ENCODE measurements at regions not wholly inside any gene's neighbourhood (a gene's known extent, or its start where the extent isn't known, plus 50 kb on each side); places are given as distances from the start of the nearest gene placed in this dataset.

DNA sequence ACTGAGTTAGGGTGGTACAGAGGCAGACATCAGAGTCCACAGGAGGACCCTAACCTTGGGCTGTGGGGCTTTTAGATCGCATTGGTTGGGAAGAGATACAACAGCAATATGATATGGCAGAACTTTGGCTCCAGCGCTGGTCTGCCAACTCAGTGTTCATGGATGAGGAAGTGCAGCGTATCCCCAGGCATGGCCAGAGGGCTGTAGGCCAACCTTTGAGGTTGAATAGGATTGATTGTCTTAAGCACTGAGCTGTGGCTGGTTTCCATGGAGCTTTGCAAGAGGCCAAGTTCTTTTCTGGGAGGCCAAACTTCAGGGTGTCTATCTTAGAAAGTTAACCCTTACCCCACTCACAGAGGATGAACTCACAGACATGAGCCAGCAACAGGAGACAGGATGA lies 144.1 kb upstream of the TMTC4 start:
- TF ChIP-seq, protein P1, sequence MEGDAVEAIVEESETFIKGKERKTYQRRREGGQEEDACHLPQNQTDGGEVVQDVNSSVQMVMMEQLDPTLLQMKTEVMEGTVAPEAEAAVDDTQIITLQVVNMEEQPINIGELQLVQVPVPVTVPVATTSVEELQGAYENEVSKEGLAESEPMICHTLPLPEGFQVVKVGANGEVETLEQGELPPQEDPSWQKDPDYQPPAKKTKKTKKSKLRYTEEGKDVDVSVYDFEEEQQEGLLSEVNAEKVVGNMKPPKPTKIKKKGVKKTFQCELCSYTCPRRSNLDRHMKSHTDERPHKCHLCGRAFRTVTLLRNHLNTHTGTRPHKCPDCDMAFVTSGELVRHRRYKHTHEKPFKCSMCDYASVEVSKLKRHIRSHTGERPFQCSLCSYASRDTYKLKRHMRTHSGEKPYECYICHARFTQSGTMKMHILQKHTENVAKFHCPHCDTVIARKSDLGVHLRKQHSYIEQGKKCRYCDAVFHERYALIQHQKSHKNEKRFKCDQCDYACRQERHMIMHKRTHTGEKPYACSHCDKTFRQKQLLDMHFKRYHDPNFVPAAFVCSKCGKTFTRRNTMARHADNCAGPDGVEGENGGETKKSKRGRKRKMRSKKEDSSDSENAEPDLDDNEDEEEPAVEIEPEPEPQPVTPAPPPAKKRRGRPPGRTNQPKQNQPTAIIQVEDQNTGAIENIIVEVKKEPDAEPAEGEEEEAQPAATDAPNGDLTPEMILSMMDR (IDR thresholded peaks at IDR 0.05; ENCODE audit: low read depth, low read length, missing control alignments), result no peak
- DNase-seq (ENCODE audit: low read depth), result no peak

DNA sequence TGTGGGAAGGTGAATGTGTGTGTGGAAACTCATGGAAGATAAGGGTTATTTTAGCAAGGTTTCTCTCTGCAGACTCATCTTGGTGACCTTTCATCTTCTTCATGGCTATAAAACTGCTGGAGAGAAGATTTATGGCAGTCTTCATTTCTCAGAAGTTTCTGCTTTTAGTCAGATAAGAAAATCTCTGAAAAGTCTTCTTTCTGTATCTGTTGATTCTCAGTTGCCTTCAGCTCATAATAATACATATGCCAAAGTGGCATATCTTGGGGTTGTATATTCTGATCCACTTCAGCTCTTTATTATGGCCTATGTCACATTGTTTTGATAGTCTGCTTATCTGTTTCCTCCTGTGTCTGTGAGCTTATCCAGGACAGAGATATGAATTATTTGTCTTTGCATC lies 143.3 kb upstream of the TMTC4 start:
- no peak overlapping the region for H3K4me3 ChIP-seq (ENCODE audit: low read depth, low read length)
- TF ChIP-seq, protein P1 (IDR thresholded peaks at IDR 0.05; ENCODE audit: low read depth, low read length, missing control alignments), result no peak
- DNase-seq (ENCODE audit: low read depth), result no peak

More for the DNA sequence above, 144.1 kb upstream of the TMTC4 start:
- H3K4me3 ChIP-seq (ENCODE audit: low read depth, low read length), result no peak overlapping the region

DNA sequence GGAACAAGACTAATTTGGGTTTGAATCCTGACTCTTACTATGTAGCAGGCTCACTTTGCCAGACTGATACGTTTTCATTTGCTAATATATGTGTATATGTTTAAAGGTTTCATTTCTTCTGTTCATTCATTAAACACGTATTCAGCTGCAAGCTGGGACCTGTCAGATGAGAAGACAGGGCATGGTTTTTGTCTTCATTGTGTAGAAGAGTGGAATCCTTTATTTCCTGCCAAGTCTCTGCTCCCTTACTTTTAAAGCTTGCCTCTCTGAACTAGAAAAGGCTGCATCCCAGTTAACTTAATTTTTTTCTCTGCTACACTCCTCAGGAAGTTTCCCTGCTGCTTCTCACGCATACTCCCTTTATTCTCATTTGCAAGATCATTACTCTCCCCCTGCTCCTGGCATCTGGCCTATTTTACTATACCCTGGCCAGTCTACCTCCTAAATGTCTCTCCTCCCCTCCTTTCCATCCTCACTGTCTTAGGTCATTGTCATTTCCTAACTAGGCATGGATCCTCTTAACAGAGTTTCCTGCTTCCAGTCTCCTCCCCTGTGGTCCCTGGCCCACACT lies 141.0 kb upstream of the TMTC4 start:
- TF ChIP-seq, protein P1 (IDR thresholded peaks at IDR 0.05; ENCODE audit: low read depth, low read length, missing control alignments), result no peak
- no peak overlapping the region for H3K4me3 ChIP-seq (ENCODE audit: low read depth, low read length)
- no peak for DNase-seq (ENCODE audit: low read depth)

DNA sequence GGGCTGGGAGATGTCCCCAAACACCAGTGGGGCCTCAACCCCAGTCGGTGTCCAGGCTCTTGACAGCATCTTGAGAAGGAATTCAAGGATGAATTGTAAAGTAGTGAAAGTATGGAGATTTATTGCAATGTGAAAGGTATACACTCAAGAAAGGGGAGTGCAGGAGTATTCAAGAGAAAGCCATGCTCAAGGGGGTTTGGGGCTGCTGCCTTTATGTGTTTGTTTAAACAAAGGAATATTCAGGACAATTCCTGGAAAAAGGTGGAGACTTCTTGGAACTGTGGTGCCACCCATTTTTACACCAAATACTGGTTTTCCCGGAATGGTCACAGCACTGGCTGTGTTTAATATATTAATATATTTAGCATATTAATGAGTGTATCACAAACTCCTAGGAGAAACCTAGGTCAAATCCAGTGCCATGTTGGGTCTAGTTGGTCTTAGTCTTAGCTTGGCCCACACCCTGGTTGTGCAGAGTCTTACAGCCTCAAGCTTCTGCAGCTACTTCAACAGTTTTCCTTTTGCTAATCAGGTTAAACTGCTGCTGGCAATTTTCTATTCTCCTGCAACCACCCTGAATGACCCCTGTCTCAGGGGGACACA lies 138.5 kb upstream of the TMTC4 start:
- TF ChIP-seq, protein P1 (IDR thresholded peaks at IDR 0.05; ENCODE audit: low read depth, low read length, missing control alignments), result no peak
- DNase-seq (ENCODE audit: low read depth), result no peak
- H3K4me3 ChIP-seq (ENCODE audit: low read depth, low read length), result no peak overlapping the region

DNA sequence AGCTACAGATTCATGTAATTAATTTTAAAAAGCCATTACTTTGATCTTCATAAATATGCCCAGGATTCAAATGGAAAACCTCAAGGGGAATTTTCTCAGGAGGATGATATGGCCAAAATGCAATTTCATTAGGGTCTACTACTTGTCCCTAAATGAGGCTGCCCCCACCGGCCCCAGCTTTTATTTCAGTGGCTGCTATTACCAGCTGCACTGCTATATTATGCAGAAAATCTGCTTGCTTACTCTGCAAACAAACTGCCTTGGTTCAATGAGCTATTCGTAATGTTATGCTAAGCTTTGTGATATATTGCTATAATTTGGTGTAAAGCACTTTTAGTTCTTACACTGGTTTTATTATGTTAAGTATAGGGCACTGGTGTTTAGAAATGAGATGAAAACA lies 137.3 kb upstream of the TMTC4 start:
- H3K4me3 ChIP-seq (ENCODE audit: low read depth, low read length), result no peak overlapping the region
- TF ChIP-seq, protein P1 (IDR thresholded peaks at IDR 0.05; ENCODE audit: low read depth, low read length, missing control alignments), result no peak
- no peak for DNase-seq (ENCODE audit: low read depth)

DNA sequence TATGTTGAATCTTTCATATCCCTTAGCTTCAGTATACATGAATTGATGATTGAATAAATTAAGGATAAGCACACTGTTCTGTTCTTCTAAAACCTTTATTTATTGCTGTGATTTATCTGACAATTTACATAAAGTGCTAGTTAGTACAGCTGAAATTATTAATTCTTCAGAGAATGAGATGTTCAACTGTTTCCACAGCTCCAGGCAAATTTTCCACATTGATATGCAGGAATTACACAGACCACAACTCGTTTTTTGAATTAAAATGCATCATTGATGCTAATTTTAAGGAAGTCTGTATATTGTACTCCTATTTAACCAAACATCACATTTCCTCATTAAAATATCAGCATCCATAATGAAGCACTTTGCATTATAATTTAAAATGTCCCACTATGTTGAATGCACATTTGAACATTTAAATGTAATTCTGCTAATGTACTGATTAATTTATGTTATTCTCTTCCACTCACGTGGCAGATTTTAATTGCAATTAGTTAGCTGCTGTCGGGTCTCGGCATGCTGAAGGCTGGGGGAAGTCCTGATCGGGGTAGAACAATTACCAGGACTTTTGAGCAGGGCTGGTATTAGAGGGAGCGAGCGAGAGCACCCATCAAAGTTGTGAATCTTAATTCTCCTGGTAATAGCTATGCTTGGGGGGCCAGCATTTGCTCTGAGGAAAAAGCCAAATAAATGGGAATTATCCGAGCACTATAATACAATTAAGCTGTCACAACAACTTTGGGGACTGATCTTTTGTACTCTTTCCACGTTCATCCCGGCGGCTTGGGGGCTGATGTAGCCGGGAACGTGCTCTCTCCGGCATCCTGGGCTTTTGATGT lies 136.7 kb upstream of the TMTC4 start:
- TF ChIP-seq, protein P1 (IDR thresholded peaks at IDR 0.05; ENCODE audit: low read depth, low read length, missing control alignments), result no peak
- DNase-seq (ENCODE audit: low read depth), result no peak
- no peak overlapping the region for H3K4me3 ChIP-seq (ENCODE audit: low read depth, low read length)
